Vagina (tissue), 2 donors: ENCODE measurements at regions not wholly inside any gene's neighbourhood (a gene's known extent, or its start where the extent isn't known, plus 50 kb on each side); places are given as distances from the start of the nearest gene placed in this dataset.

Experiments
- DNase-seq, 2 donors: peaks; one replicate each; pipeline ENCODE4 v3.0.0-alpha.2; 2017; ENCODE audit errors: extremely low spot score in 2 of 2
- H3K27ac ChIP-seq: fragments of 200-600 bp; sonication (generic); one replicate; pipeline ENCODE4 v1.5.1; 2019
- H3K27me3 ChIP-seq: fragments of 200-600 bp; sonication (generic); one replicate; pipeline ENCODE4 v1.5.1; 2019
- H3K36me3 ChIP-seq, 2 donors: fragments of 200-600 bp; sonication (generic); one replicate each; pipeline ENCODE4 v1.5.1; 2017 to 2019
- H3K4me1 ChIP-seq: fragments of 200-600 bp; sonication (generic); one replicate; pipeline ENCODE4 v1.5.1; 2019
- H3K4me3 ChIP-seq, 2 donors: fragments of 200-600 bp; sonication (generic); 1 replicate in 1 of 2; 2 replicates in 1 of 2; pipeline ENCODE4 v1.5.1; 2016 to 2019
- H3K9me3 ChIP-seq: fragments of 200-600 bp; sonication (generic); one replicate; pipeline ENCODE4 v1.5.1; 2019
- CTCF ChIP-seq, 3 experiments: fragments of 450-650 bp in 2 of 3; fragments of 200-600 bp in 1 of 3; sonication (generic) in 1 of 3; IDR thresholded peaks; one replicate each; pipeline ENCODE4 v1.5.1; 2017 to 2019; ENCODE audit warnings: antibody characterized with exemption in 3 of 3, mild to moderate bottlenecking in 2 of 3, moderate library complexity in 2 of 3
- POLR2A ChIP-seq, 2 donors: fragments of 450-650 bp; IDR thresholded peaks; one replicate each; pipeline ENCODE4 v1.6.1; 2017; ENCODE audit warnings: antibody characterized with exemption in 2 of 2, mild to moderate bottlenecking in 2 of 2, moderate library complexity in 2 of 2
- POLR2AphosphoS5 ChIP-seq, 2 donors: sonication (generic); formaldehyde crosslinking; IDR thresholded peaks; one replicate each; pipeline ENCODE4 v1.9.0; 2017; ENCODE audit warnings: antibody characterized with exemption in 2 of 2, mild to moderate bottlenecking in 2 of 2, low read depth in 1 of 2; ENCODE audit not compliant: insufficient read depth in 1 of 2
- intact Hi-C: fragments of 100-400 bp; cut with DNase I; formaldehyde crosslinking; loops from one replicate; pipeline ENCODE4 v1.15.1; 2023

- Histone ChIP-seq H3K4me1 (no peaks in the 10 kb centered on the region), H3K4me3 (no peak overlapping the region), H3K27me3 (no peaks in the 10 kb centered on the region), H3K9me3 (no peaks in the 10 kb centered on the region), H3K36me3 (no peaks in the 10 kb centered on the region), H3K27ac (no peak overlapping the region)
- DNase-seq = no peak
- intact Hi-C loops = no loop called here
- no peak for TF ChIP-seq POLR2A (IDR thresholded peaks at IDR 0.05)
- TF ChIP-seq POLR2AphosphoS5 (IDR thresholded peaks at IDR 0.05; ENCODE audit: insufficient read depth in 1 of 2, low read depth in 1 of 2) = no peak
- no peak for TF ChIP-seq CTCF (IDR thresholded peaks at IDR 0.05)
Observed at GRCh38 chr2:187167491-187167890, 280.6 kb downstream of the CALCRL start.

GRCh38 chr2:187165936-187166610 is 282.0 kb downstream of the CALCRL start:
- Histone ChIP-seq H3K4me1 (no peaks in the 10 kb centered on the region), H3K27me3 (no peaks in the 10 kb centered on the region), H3K4me3 (no peak overlapping the region), H3K9me3 (no peaks in the 10 kb centered on the region), H3K27ac (no peak overlapping the region), H3K36me3 (no peaks in the 10 kb centered on the region)
- no peak for DNase-seq
- no peak for TF ChIP-seq POLR2AphosphoS5 (IDR thresholded peaks at IDR 0.05; ENCODE audit: insufficient read depth in 1 of 2, low read depth in 1 of 2)
- TF ChIP-seq POLR2A (IDR thresholded peaks at IDR 0.05) = no peak
- TF ChIP-seq CTCF (IDR thresholded peaks at IDR 0.05) = no peak
- intact Hi-C loops = no loop called here

GRCh38 chr2:187158452-187158851 is 289.6 kb downstream of the CALCRL start:
- intact Hi-C loops = no loop called here
- H3K27ac ChIP-seq = no peak overlapping the region
- TF ChIP-seq POLR2AphosphoS5 (IDR thresholded peaks at IDR 0.05; ENCODE audit: insufficient read depth in 1 of 2, low read depth in 1 of 2) = no peak
- TF ChIP-seq CTCF (IDR thresholded peaks at IDR 0.05) = no peak
- no peak for TF ChIP-seq POLR2A (IDR thresholded peaks at IDR 0.05)
- no peak overlapping the region for H3K4me3 ChIP-seq
- no peaks in the 10 kb centered on the region for H3K4me1 ChIP-seq
- H3K27me3 ChIP-seq = no peaks in the 10 kb centered on the region
- no peak for DNase-seq
- no peaks in the 10 kb centered on the region for H3K36me3 ChIP-seq
- no peaks in the 10 kb centered on the region for H3K9me3 ChIP-seq

- no peaks in the 10 kb centered on the region for H3K27me3 ChIP-seq
- no peaks in the 10 kb centered on the region for H3K4me1 ChIP-seq
- DNase-seq = no peak
- no peaks in the 10 kb centered on the region for H3K9me3 ChIP-seq
- H3K36me3 ChIP-seq = no peaks in the 10 kb centered on the region
- no peak for TF ChIP-seq CTCF (IDR thresholded peaks at IDR 0.05)
- no peak for TF ChIP-seq POLR2A (IDR thresholded peaks at IDR 0.05)
- no peak for TF ChIP-seq POLR2AphosphoS5 (IDR thresholded peaks at IDR 0.05; ENCODE audit: insufficient read depth in 1 of 2, low read depth in 1 of 2)
- intact Hi-C loops = no loop called here
- no peak overlapping the region for H3K4me3 ChIP-seq
- no peak overlapping the region for H3K27ac ChIP-seq
Observed at GRCh38 chr2:187157046-187157445, 291.0 kb downstream of the CALCRL start.

GRCh38 chr2:187155476-187155875 is 292.6 kb downstream of the CALCRL start:
- intact Hi-C loops = no loop called here
- no peak for TF ChIP-seq POLR2AphosphoS5 (IDR thresholded peaks at IDR 0.05; ENCODE audit: insufficient read depth in 1 of 2, low read depth in 1 of 2)
- TF ChIP-seq POLR2A (IDR thresholded peaks at IDR 0.05) = no peak
- TF ChIP-seq CTCF (IDR thresholded peaks at IDR 0.05) = no peak
- Histone ChIP-seq H3K36me3 (no peaks in the 10 kb centered on the region), H3K4me3 (no peak overlapping the region), H3K4me1 (no peaks in the 10 kb centered on the region), H3K27me3 (no peaks in the 10 kb centered on the region), H3K9me3 (no peaks in the 10 kb centered on the region), H3K27ac (no peak overlapping the region)
- no peak for DNase-seq
